ENCODE measurements at regions not wholly inside any gene's neighbourhood (a gene's known extent, or its start where the extent isn't known, plus 50 kb on each side); places are given as distances from the start of the nearest gene placed in this dataset.

GRCh38 chr2:220704081-220704480, 868.0 kb downstream of the EPHA4 start:
- TF ChIP-seq CTCF (IDR thresholded peaks at IDR 0.05) (no peak), POLR2A (IDR thresholded peaks at IDR 0.05) (no peak)

All from thyroid gland (tissue), 4 donors.